ENCODE measurements at regions not wholly inside any gene's neighbourhood (a gene's known extent, or its start where the extent isn't known, plus 50 kb on each side); places are given as distances from the start of the nearest gene placed in this dataset.
A peak's percentile ranks its signal among the peaks of the same experiment; 100 is the strongest.

GRCh38 chr13:37361608-37362007 lies 237.0 kb downstream of the POSTN start:
- FAIRE-seq: no peak
- no peaks in the 10 kb centered on the region for H3K36me3 ChIP-seq (ENCODE audit: control insufficient read depth, insufficient read depth, low read length)
- H3K27me3 ChIP-seq (ENCODE audit: control insufficient read depth, insufficient read depth, low read length): no peaks in the 10 kb centered on the region
- DNase-seq (ENCODE audit: low read depth): peak; percentile 58
- no peak for TF ChIP-seq CTCF (IDR thresholded peaks at IDR 0.05; ENCODE audit: insufficient read depth, low read length, severe bottlenecking)
- H3K4me3 ChIP-seq (ENCODE audit: low read depth, low read length): no peak overlapping the region

- no peak for FAIRE-seq
Observed at GRCh38 chr13:37360556-37360955, 238.0 kb downstream of the POSTN start.

GRCh38 chr13:37357548-37357947 lies 241.0 kb downstream of the POSTN start:
- FAIRE-seq (no peak), DNase-seq (ENCODE audit: low read depth) (peak; percentile 46)
- TF ChIP-seq CTCF (IDR thresholded peaks at IDR 0.05; ENCODE audit: insufficient read depth, low read length, severe bottlenecking): no peak
- no peak overlapping the region for H3K4me3 ChIP-seq (ENCODE audit: low read depth, low read length)
- no peaks in the 10 kb centered on the region for H3K27me3 ChIP-seq (ENCODE audit: control insufficient read depth, insufficient read depth, low read length)
- no peaks in the 10 kb centered on the region for H3K36me3 ChIP-seq (ENCODE audit: control insufficient read depth, insufficient read depth, low read length)

More at GRCh38 chr13:37360556-37360955, 238.0 kb downstream of the POSTN start:
- DNase-seq (ENCODE audit: low read depth): peak; percentile 29
- no peaks in the 10 kb centered on the region for H3K27me3 ChIP-seq (ENCODE audit: control insufficient read depth, insufficient read depth, low read length)
- H3K36me3 ChIP-seq (ENCODE audit: control insufficient read depth, insufficient read depth, low read length): no peaks in the 10 kb centered on the region
- TF ChIP-seq CTCF (IDR thresholded peaks at IDR 0.05; ENCODE audit: insufficient read depth, low read length, severe bottlenecking): no peak
- no peak overlapping the region for H3K4me3 ChIP-seq (ENCODE audit: low read depth, low read length)

- no peaks in the 10 kb centered on the region for H3K36me3 ChIP-seq (ENCODE audit: control insufficient read depth, insufficient read depth, low read length)
Observed at GRCh38 chr13:37353911-37354310, 244.7 kb downstream of the POSTN start.

GRCh38 chr13:37351211-37351610 lies 245.7 kb upstream of the CSNK1A1L start:
- TF ChIP-seq CTCF (IDR thresholded peaks at IDR 0.05; ENCODE audit: insufficient read depth, low read length, severe bottlenecking): no peak
- Histone ChIP-seq H3K27me3 (ENCODE audit: control insufficient read depth, insufficient read depth, low read length) (no peaks in the 10 kb centered on the region), H3K36me3 (ENCODE audit: control insufficient read depth, insufficient read depth, low read length) (no peaks in the 10 kb centered on the region), H3K4me3 (ENCODE audit: low read depth, low read length) (no peak overlapping the region)
- DNase-seq (ENCODE audit: low read depth): no peak
- no peak for FAIRE-seq

More at GRCh38 chr13:37353911-37354310, 244.7 kb downstream of the POSTN start:
- TF ChIP-seq CTCF (IDR thresholded peaks at IDR 0.05; ENCODE audit: insufficient read depth, low read length, severe bottlenecking): no peak
- Histone ChIP-seq H3K27me3 (ENCODE audit: control insufficient read depth, insufficient read depth, low read length) (no peaks in the 10 kb centered on the region), H3K4me3 (ENCODE audit: low read depth, low read length) (no peak overlapping the region)
- no peak for DNase-seq (ENCODE audit: low read depth)
- no peak for FAIRE-seq

GRCh38 chr13:37349916-37350315 lies 244.5 kb upstream of the CSNK1A1L start:
- no peak for FAIRE-seq
- H3K4me3 ChIP-seq (ENCODE audit: low read depth, low read length): no peak overlapping the region
- H3K27me3 ChIP-seq (ENCODE audit: control insufficient read depth, insufficient read depth, low read length): no peaks in the 10 kb centered on the region
- no peak for TF ChIP-seq CTCF (IDR thresholded peaks at IDR 0.05; ENCODE audit: insufficient read depth, low read length, severe bottlenecking)
- DNase-seq (ENCODE audit: low read depth): no peak
- no peaks in the 10 kb centered on the region for H3K36me3 ChIP-seq (ENCODE audit: control insufficient read depth, insufficient read depth, low read length)

Data from bronchial epithelial cell (primary cell).